SU-DHL-6 (cell line): ENCODE measurements at regions not wholly inside any gene's neighbourhood (a gene's known extent, or its start where the extent isn't known, plus 50 kb on each side); places are given as distances from the start of the nearest gene placed in this dataset.

ENCODE experiments used
- H2AFZ ChIP-seq: fragments of 200-600 bp; sonication (generic); 2 replicates; pipeline ENCODE4 v1.6.1; 2014; ENCODE audit warnings: low read depth, mild to moderate bottlenecking, moderate library complexity, mixed read lengths, antibody characterized with exemption, low read length; ENCODE audit not compliant: severe bottlenecking
- H3F3A ChIP-seq: fragments of 200-600 bp; shearing (Covaris generic); 2 replicates; pipeline ENCODE4 v1.6.0; 2016; ENCODE audit warnings: antibody characterized with exemption, mild to moderate bottlenecking; ENCODE audit not compliant: insufficient read depth
- H3K27ac ChIP-seq: fragments of 200-600 bp; sonication (generic); 2 replicates; pipeline ENCODE4 v1.5.1; 2016; ENCODE audit warnings: low read depth, mild to moderate bottlenecking, low read length, moderate library complexity, mixed read lengths
- H3K27me3 ChIP-seq: fragments of 200-600 bp; sonication (generic), shearing (Covaris generic); 2 replicates; pipeline ENCODE4 v1.6.0; 2014; ENCODE audit warnings: mild to moderate bottlenecking, low read length
- H3K36me3 ChIP-seq: fragments of 200-600 bp; sonication (generic); 2 replicates; pipeline ENCODE4 v1.6.1; 2014; ENCODE audit warnings: mild to moderate bottlenecking, low read length, mixed read lengths
- H3K4me2 ChIP-seq: fragments of 300-600, 200-600 bp; shearing (Covaris generic), sonication (generic); 2 replicates; pipeline ENCODE4 v1.6.0; 2014; ENCODE audit warnings: low read length, low read depth, mild to moderate bottlenecking; ENCODE audit not compliant: poor library complexity, severe bottlenecking
- H3K4me3 ChIP-seq: fragments of 200-600 bp; sonication (generic); 2 replicates; pipeline ENCODE4 v1.5.1; 2014; ENCODE audit warnings: antibody characterized with exemption, low read length, mild to moderate bottlenecking, mixed read lengths; ENCODE audit not compliant: insufficient read depth, poor library complexity, severe bottlenecking
- H3K79me2 ChIP-seq: fragments of 200-600 bp; sonication (generic); 2 replicates; pipeline ENCODE4 v1.6.1; 2014; ENCODE audit warnings: mild to moderate bottlenecking, low read length, moderate library complexity; ENCODE audit not compliant: insufficient read depth
- H3K9ac ChIP-seq: fragments of 200-600 bp; sonication (generic); 2 replicates; pipeline ENCODE4 v1.7.0; 2014; ENCODE audit warnings: mild to moderate bottlenecking, low read length
- H3K9me2 ChIP-seq: fragments of 200-600 bp; sonication (generic); replicated peaks from 2 replicates; pipeline ENCODE4 v1.6.1; 2014; ENCODE audit warnings: low read length; ENCODE audit not compliant: insufficient read depth
- H3K9me3 ChIP-seq: fragments of 200-600 bp; sonication (generic); 2 replicates; pipeline ENCODE4 v1.6.1; 2014; ENCODE audit warnings: low read length, mixed read lengths; ENCODE audit not compliant: insufficient read depth
- H4K20me1 ChIP-seq: fragments of 200-600 bp; sonication (generic); 2 replicates; pipeline ENCODE4 v1.6.1; 2014; ENCODE audit warnings: low read depth, mild to moderate bottlenecking, antibody characterized with exemption, low read length, moderate library complexity, mixed read lengths
- EZH2phosphoT487 ChIP-seq: fragments of 200-600 bp; sonication (generic), shearing (Covaris generic); conservative IDR thresholded peaks from 2 replicates; pipeline ENCODE4 v1.6.1; 2018; ENCODE audit warnings: mild to moderate bottlenecking, antibody characterized with exemption, low read length, moderate library complexity, mixed read lengths
- TF ChIP-seq, protein P1 (sequence below): fragments of 200-600 bp; sonication (generic); IDR thresholded peaks from one replicate; pipeline ENCODE4 v1.5.1; 2017; ENCODE audit warnings: antibody characterized with exemption, mild to moderate bottlenecking, low read length, moderate library complexity; ENCODE audit not compliant: insufficient read depth, poor library complexity, severe bottlenecking

DNA sequence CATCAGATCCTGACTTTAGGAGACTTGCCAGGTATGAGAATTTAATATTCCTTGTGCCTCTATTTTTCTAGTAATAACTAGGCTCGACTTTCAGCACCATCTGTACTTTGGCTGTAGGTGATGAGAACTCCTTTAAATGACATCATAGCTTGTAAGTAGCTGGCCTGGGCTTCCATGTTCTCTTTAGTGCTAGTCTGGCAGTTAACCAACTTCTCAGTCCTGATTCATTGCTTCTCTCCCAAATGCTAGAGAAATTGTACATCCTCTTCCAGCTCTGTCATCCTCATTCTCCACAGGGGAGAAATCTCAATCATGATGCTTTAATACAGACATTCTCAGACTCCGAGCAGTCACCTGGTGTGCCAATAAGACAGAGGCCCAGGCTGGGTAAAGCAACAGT lies 143.5 kb upstream of the MOCS1 start:
- H3K27me3 ChIP-seq, result no peaks in the 10 kb centered on the region
- H3K9me2 ChIP-seq, result no peaks in the 10 kb centered on the region
- no peaks in the 10 kb centered on the region for H3K9me3 ChIP-seq
- no peaks in the 10 kb centered on the region for H3K36me3 ChIP-seq
- H2AFZ ChIP-seq, result no peak overlapping the region
- no peaks in the 10 kb centered on the region for H4K20me1 ChIP-seq
- H3K4me2 ChIP-seq, result no peak overlapping the region
- no peaks in the 10 kb centered on the region for H3K79me2 ChIP-seq
- TF ChIP-seq EZH2phosphoT487, result no peak
- TF ChIP-seq, protein P1, sequence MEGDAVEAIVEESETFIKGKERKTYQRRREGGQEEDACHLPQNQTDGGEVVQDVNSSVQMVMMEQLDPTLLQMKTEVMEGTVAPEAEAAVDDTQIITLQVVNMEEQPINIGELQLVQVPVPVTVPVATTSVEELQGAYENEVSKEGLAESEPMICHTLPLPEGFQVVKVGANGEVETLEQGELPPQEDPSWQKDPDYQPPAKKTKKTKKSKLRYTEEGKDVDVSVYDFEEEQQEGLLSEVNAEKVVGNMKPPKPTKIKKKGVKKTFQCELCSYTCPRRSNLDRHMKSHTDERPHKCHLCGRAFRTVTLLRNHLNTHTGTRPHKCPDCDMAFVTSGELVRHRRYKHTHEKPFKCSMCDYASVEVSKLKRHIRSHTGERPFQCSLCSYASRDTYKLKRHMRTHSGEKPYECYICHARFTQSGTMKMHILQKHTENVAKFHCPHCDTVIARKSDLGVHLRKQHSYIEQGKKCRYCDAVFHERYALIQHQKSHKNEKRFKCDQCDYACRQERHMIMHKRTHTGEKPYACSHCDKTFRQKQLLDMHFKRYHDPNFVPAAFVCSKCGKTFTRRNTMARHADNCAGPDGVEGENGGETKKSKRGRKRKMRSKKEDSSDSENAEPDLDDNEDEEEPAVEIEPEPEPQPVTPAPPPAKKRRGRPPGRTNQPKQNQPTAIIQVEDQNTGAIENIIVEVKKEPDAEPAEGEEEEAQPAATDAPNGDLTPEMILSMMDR, result no peak
- H3K27ac ChIP-seq, result no peak overlapping the region
- no peak overlapping the region for H3K9ac ChIP-seq
- no peak overlapping the region for H3K4me3 ChIP-seq
- H3F3A ChIP-seq, result no peaks in the 10 kb centered on the region

DNA sequence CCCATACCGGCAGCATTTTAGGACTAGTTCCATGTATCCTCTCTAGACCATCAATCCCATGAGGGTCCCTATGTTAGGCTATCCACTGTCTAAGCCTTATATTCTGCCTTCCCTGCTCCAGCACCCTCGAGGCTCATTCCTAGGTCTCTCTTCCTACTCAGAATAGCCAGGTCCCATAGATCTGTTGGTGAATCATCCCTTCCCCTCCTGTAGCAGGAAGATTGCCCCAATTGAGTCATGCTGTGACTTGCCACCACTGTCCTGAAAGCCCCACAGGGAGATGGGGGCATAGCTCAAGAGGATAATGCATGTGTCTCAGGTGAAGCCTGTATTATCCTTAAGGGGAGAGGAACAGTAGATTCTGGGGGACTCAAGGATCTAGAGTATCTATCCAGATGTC lies 143.1 kb upstream of the MOCS1 start:
- no peak overlapping the region for H2AFZ ChIP-seq
- H3K9ac ChIP-seq, result no peak overlapping the region
- no peaks in the 10 kb centered on the region for H3K9me2 ChIP-seq
- H3K27me3 ChIP-seq, result no peaks in the 10 kb centered on the region
- H3K9me3 ChIP-seq, result no peaks in the 10 kb centered on the region
- no peaks in the 10 kb centered on the region for H4K20me1 ChIP-seq
- H3K4me3 ChIP-seq, result no peak overlapping the region
- TF ChIP-seq, protein P1, result no peak
- no peak for TF ChIP-seq EZH2phosphoT487
- H3K4me2 ChIP-seq, result no peak overlapping the region
- no peaks in the 10 kb centered on the region for H3K36me3 ChIP-seq
- no peaks in the 10 kb centered on the region for H3K79me2 ChIP-seq
- H3F3A ChIP-seq, result no peaks in the 10 kb centered on the region
- no peak overlapping the region for H3K27ac ChIP-seq

DNA sequence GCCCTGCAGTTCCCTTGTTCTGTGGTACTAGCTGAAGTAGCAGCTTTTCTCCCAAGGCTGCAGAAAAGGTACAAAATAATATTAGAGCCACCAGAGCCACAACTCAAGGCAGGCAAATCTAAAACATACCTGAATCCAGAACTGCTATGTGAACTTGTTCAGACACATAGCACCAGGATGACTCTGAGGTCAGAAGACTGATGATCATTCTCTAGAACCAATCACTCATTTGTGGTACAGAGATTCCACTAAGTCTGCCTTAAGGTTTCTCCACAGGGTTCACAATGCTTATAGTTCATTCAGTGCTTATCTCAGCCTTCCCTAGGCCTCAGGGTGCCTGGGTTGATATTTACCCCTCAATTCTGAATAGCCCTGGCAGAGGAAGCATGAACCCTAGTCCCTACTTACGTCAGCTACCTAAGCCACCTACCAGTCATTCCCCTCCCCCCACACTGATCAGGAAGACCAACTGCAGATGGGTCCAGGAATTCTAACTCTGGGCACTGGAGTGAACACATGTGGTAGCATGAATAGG lies 140.9 kb upstream of the MOCS1 start:
- no peak overlapping the region for H3K4me2 ChIP-seq
- H3F3A ChIP-seq, result no peaks in the 10 kb centered on the region
- H3K9ac ChIP-seq, result no peak overlapping the region
- H3K4me3 ChIP-seq, result no peak overlapping the region
- no peaks in the 10 kb centered on the region for H3K79me2 ChIP-seq
- H3K9me3 ChIP-seq, result no peaks in the 10 kb centered on the region
- no peaks in the 10 kb centered on the region for H3K9me2 ChIP-seq
- TF ChIP-seq, protein P1, result no peak
- TF ChIP-seq EZH2phosphoT487, result no peak
- H3K27me3 ChIP-seq, result no peaks in the 10 kb centered on the region
- H3K36me3 ChIP-seq, result no peaks in the 10 kb centered on the region
- no peaks in the 10 kb centered on the region for H4K20me1 ChIP-seq
- H3K27ac ChIP-seq, result no peak overlapping the region
- no peak overlapping the region for H2AFZ ChIP-seq
